Mucosa of descending colon (tissue), 3 donors: ENCODE measurements at regions not wholly inside any gene's neighbourhood (a gene's known extent, or its start where the extent isn't known, plus 50 kb on each side); places are given as distances from the start of the nearest gene placed in this dataset.

Experiments
- ATAC-seq: fragments of 200-7000 bp; cut with Tn5 transposase; one replicate; pipeline ENCODE4 v1.9.1; 2020; ENCODE audit warnings: mild to moderate bottlenecking, moderate library complexity
- DNase-seq, 3 donors: peaks; one replicate each; pipeline ENCODE4 v3.0.0-alpha.2; 2020
- H3K36me3 ChIP-seq: fragments of 200-600 bp; one replicate; pipeline ENCODE4 v1.8.0; 2021; ENCODE audit warnings: low read depth, mild to moderate bottlenecking
- H3K4me1 ChIP-seq: fragments of 200-600 bp; one replicate; pipeline ENCODE4 v1.8.0; 2021; ENCODE audit warnings: low read depth, mild to moderate bottlenecking
- H3K4me3 ChIP-seq: fragments of 200-600 bp; one replicate; pipeline ENCODE4 v1.8.0; 2021; ENCODE audit warnings: mild to moderate bottlenecking
- H3K9me3 ChIP-seq: fragments of 200-600 bp; one replicate; pipeline ENCODE4 v1.8.0; 2021; ENCODE audit warnings: mild to moderate bottlenecking
- CTCF ChIP-seq: fragments of 200-600 bp; IDR thresholded peaks from one replicate; pipeline ENCODE4 v1.8.0; 2022; ENCODE audit warnings: antibody characterized with exemption, mild to moderate bottlenecking
- intact Hi-C, 2 donors: fragments of 100-400 bp; cut with DNase I in 1 of 2; cut with micrococcal nuclease in 1 of 2; formaldehyde crosslinking; loops; one replicate each; pipeline versions ENCODE4 v1.11.0 to v1.11.1; 2022; cut with DNase I, micrococcal nuclease
- donor health status: DM: no; HTN: no; CAD: no; lungs with moderate emphysema.
- donor health status: DM: no; HTN: no; CAD: no.
- donor health status: DM: no; HTN: yes; CAD: no.

- Histone ChIP-seq H3K9me3 (no peaks in the 10 kb centered on the region), H3K36me3 (no peaks in the 10 kb centered on the region), H3K4me3 (no peak overlapping the region), H3K4me1 (no peaks in the 10 kb centered on the region)
- no peak for TF ChIP-seq CTCF
- intact Hi-C loops = no loop called here
- ATAC-seq (no peak), DNase-seq (no peak)
These were observed 65.4 kb upstream of the ITGA11 start for GRCh38 chr15:68497206-68497910.

GRCh38 chr15:68498076-68498475, 66.1 kb upstream of the ITGA11 start:
- no peak overlapping the region for H3K4me3 ChIP-seq
- no peak for TF ChIP-seq CTCF
- ATAC-seq (no peak), DNase-seq (no peak)
- intact Hi-C loops = no loop called here
- no peaks in the 10 kb centered on the region for H3K4me1 ChIP-seq
- no peaks in the 10 kb centered on the region for H3K36me3 ChIP-seq
- H3K9me3 ChIP-seq = no peaks in the 10 kb centered on the region

- intact Hi-C loops = no loop called here
- Histone ChIP-seq H3K4me3 (no peak overlapping the region), H3K9me3 (no peaks in the 10 kb centered on the region), H3K4me1 (no peaks in the 10 kb centered on the region), H3K36me3 (no peaks in the 10 kb centered on the region)
- TF ChIP-seq CTCF = no peak
- DNase-seq (no peak), ATAC-seq (no peak)
These were observed 67.8 kb upstream of the ITGA11 start for GRCh38 chr15:68499620-68500312.

- Histone ChIP-seq H3K4me1 (no peaks in the 10 kb centered on the region), H3K36me3 (no peaks in the 10 kb centered on the region), H3K9me3 (no peaks in the 10 kb centered on the region), H3K4me3 (no peak overlapping the region)
- TF ChIP-seq CTCF = no peak
- ATAC-seq (no peak), DNase-seq (no peak)
- intact Hi-C loops = no loop called here
These were observed 68.6 kb upstream of the ITGA11 start for GRCh38 chr15:68500363-68501258.

GRCh38 chr15:68501259-68501591, 69.3 kb upstream of the ITGA11 start:
- Histone ChIP-seq H3K4me1 (no peaks in the 10 kb centered on the region), H3K36me3 (no peaks in the 10 kb centered on the region), H3K4me3 (no peak overlapping the region), H3K9me3 (no peaks in the 10 kb centered on the region)
- intact Hi-C loops = no loop called here
- DNase-seq = no peak
- ATAC-seq = no peak
- no peak for TF ChIP-seq CTCF
